HG02884 (cell line): ENCODE measurements at regions not wholly inside any gene's neighbourhood (a gene's known extent, or its start where the extent isn't known, plus 50 kb on each side); places are given as distances from the start of the nearest gene placed in this dataset.

Source experiments
- ATAC-seq: cut with Tn5 transposase; IDR thresholded peaks from one replicate; pipeline ENCODE4 v1.9.1; 2021; ENCODE audit warnings: mild to moderate bottlenecking, moderate library complexity; ENCODE audit not compliant: unreplicated experiment

DNA sequence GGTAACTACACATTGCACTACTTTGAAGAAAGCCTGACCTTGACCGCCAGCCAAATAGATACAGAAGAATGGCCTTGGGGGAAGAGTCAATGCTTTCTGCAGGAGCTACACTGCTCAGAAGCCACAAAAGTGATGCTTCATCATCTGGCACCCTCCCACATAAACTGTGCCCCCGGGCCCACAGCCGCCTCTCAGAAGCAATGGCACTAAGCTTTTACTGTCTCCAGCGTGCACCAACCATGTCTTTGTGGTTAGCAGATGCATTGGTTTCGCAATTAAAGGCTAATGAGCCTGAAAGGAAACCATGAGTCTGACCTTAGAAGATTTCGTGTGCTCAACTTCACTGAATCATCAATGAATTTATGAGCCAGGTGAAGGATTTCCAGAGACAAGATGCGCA is 209.4 kb upstream of the TRIB2 start:
- ATAC-seq = peak; percentile 49

DNA sequence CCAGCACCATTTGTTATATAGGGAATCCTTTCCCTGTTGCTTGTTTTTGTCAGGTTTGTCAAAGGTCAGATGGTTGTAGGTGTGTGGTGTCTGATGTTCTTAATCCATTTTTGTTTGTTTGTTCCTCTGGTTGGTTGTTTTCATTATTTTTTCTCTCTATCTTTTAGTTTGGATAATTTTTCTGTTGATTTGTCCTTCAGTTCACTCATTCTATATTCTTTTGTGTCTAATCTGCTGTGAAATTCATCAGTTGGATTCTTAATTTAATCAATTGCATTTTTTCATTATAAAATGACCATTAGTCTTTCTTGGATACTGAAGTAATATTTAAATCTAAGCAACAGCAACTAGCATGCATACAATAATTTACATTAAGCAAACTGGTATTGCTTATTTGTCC is 206.7 kb upstream of the TRIB2 start:
- no peak for ATAC-seq

DNA sequence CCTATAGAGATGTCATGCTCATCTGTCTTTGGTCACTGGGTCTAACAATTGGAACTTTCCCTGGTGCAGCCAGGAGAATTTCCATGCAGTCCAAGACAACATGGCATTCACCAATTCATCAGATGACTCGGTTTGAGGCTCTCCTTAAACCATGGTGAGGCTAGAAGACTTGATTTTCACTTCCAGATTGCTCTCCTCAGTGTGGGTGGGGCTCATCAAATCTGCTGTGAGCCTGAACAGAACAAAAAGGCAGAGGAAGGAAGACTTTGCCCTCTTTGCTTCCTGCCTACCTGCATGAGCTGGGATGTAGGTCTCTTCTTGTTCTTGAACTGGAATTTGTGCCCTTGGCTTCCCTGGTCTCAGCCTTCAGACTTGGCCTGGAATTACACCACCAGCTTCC is 203.4 kb upstream of the TRIB2 start:
- ATAC-seq = peak; percentile 47

DNA sequence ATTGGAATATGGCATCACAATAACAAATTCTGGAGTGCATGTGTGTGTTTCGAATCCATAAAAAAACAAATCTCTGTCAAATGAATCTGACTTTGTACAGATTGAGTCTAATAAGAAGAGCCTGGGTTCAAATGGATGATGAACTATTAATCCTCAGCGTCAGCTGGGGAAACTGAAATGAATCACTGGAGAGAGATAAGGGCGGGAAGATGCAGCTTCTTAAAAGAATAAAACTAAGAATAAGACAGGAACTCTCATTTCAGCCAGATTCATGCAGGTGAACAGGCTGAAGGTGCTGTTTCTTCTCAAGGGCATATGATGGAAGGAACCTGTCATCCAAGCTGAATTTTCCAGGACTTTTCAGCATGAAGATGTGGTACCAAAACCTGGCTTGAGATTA is 202.6 kb upstream of the TRIB2 start:
- no peak for ATAC-seq

DNA sequence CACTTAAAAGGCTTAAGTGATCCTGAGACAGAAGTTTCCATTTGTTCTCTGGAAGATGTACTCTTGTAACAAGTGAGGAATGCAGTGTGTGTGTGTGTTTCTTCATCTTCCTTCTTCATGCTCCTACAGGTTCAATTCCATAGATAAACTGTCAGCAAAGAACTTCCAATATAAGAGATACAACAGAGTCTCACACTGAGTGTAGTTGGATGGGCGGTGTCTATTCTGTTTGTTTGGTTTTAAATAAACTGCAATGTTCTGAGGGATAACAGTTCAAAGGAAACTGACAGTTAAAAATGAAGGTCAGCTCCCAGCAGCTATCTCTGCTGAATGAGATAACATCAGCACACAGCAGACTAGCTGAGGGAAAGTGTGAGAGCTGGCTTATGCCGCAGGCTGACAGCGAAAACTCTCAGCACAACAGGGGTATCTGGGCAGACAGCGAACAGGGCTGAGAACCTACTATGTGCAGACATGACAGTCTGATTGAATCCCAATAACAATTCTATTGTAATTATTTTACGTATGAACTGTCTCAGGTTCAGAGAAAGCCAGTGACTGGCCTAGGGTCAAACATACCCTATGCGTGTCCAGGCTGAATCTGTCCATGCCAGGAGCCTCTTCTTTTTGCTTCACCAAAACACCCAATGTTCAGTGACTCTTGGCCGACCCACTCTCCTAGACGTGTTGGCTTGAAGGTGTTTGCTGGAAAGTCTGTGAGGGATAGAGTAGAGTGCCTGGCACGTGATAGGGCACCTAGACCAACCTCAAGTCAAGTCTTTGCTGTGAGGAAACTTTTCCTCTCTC is 201.9 kb upstream of the TRIB2 start:
- ATAC-seq = no peak

DNA sequence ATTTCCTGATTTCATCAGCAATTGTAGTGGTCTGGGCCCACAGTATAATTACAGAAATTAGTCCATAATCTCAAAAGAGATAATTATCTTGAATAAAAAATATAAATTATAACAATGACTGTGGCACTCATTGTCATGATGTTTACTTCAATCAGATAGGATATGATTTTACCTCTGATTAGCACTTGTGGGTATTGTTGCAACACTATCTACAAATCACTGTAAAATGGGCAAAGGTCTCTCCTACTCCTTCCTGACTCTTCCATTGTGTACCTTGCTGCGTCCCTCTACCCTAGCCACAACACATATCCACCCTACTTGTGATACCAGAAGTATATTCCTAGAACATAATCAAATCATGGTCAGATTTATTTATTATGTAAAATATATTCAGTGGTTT is 200.9 kb upstream of the TRIB2 start:
- ATAC-seq = no peak

DNA sequence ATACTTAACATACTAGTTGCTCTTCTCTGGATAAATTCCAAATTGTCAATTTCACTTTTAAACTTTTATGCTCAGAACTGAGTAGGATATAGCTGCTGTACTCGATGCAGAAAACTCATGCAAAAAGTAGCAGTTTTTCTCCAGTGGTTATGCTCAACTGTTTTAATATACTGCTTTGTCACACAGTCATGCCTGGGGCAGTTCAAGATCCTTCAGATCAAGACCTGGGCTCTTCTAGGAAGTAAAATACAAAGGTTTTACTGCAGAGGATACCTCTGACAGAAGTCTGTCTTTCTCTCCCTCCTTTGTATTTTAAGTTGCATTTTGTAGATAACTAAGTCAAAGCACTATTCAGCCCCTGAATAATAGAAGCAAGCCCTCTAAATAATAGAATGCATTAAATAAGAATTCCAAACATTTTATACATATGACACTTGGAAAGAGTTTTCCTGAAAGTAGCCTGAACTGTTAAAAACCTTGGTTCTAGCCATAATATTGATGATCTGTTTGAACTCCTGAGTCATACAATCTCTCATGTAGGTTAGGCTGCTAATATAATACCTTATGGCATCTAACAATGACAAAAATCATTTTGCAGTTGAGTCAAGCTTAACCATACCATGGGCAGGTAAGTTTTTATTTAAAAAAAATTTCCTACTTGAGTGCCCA is 183.3 kb upstream of the TRIB2 start:
- no peak for ATAC-seq

DNA sequence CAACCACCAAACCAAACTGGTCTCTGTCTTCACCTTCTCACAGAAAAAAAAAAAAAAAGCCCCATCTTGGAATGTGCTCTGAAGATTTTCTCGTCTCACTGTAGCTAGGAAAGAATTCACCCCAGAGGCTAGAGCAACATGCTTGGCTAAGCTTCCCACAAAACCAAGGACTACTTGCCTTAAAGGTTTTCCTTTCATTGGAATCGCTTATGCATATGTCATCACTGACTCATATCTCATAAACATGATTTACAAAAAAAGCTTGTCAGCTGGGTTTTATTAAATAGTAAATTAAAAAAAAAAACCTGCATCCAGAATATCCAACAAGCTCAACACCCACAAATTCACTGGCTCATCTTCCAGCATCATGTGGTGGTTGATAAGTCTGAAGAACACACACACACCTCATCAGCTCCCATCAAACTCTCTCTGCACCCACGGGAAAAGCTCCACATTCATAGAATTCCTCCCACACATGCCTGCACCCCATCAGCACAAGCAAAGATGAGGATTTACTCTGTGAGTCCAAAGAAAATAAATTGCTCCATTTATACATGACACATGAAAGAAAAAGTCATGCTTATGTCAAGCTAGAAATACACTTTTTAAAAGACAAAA is 182.0 kb upstream of the TRIB2 start:
- ATAC-seq = no peak

DNA sequence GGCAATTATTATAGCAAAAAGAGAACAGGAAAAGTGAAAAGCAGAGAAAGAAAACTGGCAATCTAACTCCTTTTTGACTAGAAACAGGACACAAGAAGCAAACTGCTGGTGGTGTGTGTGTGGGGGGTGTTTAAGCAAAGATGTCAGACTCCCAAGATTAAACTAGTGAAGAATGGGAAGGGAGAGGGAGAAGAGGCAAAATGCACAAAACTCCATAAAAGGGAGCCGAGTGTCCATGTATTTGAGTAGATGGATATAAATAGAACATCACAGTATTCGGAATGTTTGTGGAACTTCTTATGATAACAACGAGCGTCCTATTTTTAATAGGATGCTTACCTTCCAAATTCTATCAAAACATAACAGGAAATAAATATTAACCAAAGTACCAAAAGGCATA is 179.8 kb upstream of the TRIB2 start:
- ATAC-seq = no peak

DNA sequence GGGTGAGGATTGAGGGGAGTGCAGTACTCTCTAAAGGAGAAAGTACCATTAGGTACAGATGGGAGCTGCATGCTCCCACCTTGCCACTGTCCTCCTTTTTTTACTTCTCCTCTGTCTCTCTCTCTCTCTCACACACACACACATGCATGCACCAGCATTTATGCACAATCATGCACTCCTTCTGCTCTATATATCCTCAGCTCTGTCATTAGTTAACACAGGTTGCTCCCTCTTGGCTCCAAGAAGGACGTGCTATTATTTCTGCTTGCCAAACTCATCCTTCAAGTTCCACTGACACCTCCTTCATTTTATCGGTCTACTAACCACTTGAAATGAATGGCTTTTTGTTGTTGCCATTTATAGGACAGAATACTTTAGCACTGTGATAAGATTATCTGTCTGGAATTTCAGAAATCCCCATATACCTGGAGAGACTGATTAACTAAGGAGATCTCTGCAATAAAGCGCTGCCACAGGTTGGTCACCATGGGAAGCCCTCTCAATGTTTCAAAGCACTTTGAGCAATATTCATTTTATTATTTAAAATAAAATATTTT is 178.5 kb upstream of the TRIB2 start:
- ATAC-seq = no peak

DNA sequence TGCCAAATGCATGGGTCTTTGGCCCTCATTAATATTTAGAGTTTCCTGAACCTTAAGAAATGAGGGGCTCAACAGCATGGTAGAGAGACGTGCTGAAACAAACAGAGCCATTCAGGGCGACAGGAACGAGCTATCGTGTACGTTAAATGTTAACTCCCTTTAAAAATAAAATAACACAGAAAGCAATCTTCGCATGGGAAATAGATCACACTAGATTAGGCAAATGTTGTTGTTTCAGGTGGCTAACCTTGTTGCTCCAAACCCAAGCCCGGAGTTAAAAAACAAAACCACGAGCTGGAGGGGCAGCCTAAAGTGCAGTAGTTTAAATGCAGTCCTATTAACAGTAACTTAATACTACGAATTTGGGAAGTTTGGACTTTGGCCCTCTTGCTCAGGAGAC is 177.4 kb upstream of the TRIB2 start:
- no peak for ATAC-seq

DNA sequence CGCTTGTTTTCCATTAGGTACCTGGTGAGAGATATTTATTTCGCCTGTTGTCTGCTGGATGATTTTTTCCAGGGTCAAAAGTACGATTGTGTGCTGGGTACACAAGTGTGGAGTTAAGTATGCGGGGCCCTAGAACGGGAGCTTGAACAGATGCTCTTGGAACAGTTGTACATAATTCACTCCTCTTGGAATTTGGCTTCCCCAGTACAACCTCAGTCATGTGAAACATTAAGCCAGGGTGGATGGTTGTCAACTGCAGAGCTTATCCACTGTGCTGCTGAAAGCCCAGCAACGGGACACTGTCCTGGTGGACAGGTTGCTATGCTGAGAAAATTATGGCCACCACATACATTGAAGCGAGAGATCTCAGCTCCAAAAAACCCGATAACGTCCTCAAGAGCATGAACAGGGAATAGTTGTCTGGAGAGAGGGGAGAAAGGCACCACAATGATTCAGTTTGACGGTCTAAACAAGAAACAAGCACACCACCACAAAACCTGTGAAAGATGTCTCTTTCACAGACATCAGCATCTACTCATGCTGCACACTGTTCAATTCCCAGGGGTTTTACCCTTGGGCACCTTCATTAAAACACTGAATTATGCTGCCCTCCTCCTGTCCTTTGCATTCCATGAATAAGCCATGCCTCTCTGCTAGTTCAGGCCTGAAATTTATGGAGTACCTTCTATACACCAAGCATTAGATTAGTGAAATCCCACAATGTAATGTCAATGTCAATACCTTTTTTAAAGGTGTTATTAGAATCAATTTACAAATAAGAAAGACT is 176.8 kb upstream of the TRIB2 start:
- ATAC-seq = no peak

DNA sequence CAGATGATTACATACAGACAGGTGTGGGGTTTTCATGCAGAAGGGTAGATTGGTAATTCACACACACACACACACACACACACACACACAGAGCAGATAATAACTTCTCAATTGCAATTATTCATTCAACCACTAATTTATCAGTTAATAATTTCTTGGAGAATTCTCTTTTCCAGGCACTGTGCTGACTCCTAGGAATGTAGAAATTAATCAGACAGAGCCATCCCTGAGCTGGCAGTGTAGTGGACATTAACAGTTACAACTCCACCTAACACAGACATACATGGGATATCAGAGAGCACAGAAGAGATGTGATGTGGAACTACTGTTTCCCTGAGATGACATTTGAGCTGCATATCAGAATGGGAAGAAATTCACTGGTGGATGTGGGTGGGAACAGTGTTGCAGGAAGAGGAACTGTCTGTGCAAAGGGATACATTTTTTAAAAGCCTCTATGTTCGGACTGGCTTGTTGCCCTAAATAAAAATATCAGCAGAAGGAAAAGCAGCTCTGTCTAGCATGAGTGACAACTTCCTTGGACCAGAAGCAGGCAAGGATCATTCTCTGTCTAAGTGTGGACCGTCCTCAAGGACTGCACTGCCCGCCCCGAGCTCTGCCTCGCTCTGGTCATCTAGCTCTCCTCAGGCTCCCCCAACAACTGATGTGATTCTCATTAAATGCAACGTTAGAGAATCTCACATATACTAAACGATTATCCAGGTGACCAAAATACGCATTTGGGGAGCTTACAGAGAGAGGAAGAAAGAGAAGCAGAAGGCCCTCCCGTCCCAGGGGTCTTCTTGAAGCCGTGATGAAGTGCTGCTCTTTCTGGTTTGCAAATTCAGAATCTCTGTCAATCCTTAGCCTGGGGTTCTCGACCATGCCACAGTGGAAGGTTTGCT is 173.4 kb upstream of the TRIB2 start:
- ATAC-seq = no peak

DNA sequence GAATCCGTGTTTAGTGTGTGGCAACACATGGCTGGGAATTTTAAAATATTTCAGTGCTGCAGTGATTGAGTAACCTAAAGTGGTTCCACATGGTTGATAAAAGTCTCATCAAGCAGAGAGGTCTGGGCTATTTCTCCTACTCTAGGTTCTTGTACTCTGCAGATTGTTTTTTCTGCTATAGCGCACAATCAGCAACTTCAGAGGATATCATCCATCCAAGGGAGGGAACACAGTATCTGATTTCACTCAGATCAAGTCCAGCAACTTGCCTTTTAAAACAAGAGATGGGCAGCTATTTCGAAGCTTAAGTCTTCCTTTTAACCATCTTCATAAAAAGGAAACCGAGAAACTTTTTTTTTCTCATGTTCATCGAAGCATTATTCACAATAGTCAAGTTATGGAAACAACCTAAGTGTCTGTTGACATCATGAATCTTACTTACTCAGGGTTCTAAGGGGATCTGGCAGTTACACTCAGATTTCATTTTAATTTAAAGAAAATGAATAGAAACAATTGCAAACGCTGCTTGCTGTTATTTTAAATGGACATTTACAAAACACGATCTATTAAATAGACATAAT is 172.7 kb upstream of the TRIB2 start:
- ATAC-seq = peak; percentile 89

DNA sequence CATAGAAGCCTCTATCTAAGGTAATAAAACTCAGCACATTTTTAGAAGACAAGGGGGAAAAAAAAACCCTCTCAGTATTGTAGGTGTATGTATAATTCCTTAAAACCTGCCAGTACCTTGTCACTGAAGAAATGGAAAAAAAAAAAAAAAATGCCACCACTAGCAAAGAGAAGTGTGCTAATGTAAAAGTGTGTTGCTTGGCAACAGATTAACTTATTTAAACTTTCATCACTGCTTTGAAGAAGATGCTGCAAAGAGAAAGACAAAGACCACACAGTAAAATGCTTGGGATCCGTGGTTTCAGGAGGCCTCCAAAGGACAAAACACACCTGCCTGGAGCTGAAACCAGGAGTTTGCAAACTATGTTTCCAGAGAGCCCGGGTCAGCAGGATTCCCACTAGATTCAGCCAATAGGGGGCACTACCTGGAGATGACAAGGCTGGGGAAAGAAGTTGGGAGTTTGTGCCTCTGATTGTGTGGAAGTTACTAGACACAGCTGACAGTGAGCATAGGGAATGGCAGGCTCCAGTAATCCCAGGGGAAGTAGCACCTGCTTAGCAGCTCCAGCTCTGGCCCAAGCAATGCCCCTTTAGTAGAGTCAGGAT is 169.1 kb upstream of the TRIB2 start:
- ATAC-seq = no peak

DNA sequence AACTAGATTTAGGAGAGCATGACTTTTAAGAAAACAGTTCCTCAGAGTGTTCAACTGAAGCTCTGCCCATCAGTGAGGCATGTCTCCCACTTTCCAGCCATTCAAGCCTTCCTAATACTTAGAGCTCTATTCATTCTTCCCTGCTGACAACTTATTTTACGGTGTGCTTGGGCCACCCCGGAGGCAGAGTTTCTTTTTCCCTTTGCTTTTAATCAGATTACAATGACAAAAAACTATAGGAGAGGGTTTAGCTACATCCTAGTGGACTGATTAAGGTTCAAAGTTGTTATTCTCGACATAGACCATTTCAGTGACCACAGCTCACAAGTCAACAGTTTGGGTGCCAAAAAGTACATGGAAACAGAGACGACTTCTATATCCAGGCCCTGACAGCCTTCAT is 167.8 kb upstream of the TRIB2 start:
- ATAC-seq = no peak

DNA sequence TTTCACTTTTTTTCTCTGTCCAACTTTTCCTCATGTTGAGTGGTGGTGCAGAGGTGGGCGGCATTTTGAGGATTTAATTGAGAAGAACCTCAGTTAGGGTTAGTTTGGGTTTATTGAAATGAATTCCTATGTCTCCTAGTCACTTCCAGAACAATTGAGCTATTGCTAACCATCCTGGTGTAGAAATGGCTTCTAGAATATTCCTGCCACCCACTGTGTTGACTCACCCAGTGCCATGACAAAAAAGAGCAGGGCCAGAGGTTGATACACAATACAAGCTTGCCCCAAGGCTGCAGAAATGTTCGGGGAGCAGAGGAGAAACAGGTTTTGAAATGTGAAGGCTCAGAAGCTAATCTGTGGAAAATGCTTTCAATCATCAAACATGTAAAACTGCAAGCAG is 167.1 kb upstream of the TRIB2 start:
- ATAC-seq = no peak

DNA sequence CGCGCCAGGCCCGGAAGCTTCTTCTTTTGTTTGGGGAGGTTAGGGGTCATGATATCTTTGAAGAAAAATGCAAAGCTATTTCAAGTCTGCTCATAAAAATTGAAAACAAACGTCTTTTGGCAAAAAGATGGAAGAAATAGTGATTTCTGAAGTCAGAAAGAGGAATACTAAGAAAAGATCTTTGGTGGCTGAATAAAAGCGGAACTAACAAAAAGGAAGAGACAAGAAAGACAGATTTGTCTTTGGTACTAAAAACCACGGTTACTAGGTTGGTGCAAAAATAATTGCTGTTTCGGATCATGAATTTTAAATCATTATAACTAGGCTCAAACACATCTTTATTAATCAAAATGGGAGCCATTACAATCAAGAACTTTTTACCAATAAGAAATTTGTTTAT is 164.6 kb upstream of the TRIB2 start:
- no peak for ATAC-seq
